Adipose tissue (tissue), 3 donors: ENCODE measurements at regions not wholly inside any gene's neighbourhood (a gene's known extent, or its start where the extent isn't known, plus 50 kb on each side); places are given as distances from the start of the nearest gene placed in this dataset.
"Not testable (repeated sequence)": the region's sequence is repeated elsewhere in the genome, so short reads cannot be mapped to it uniquely, and the experiment has no call there.

Source experiments
- H3K27ac ChIP-seq: one replicate; pipeline ENCODE4 v1.5.1; 2013; ENCODE audit warnings: low read depth, low read length
- WGBS, 3 donors: extraction: QIAGEN DNeasy Blood & Tissue Kit; methylation state at CpG; one replicate each; pipeline ENCODE4 v1.1.7; 2013; 5-methylcytosine and 5-hydroxymethylcytosine counted together
- donor health status: healthy with polysubstance abuse.
- donor health status: Bipolar disorder and iron deficiency.
- donor health status: healthy.

GRCh38 chr3:107117922-107118536 is 259.2 kb upstream of the CCDC54 start:
- H3K27ac ChIP-seq, result no peak overlapping the region
- WGBS, 3 donors, result 12 to 30% (median 13%) methylated on average over 10 of the region's 10 CpGs

DNA sequence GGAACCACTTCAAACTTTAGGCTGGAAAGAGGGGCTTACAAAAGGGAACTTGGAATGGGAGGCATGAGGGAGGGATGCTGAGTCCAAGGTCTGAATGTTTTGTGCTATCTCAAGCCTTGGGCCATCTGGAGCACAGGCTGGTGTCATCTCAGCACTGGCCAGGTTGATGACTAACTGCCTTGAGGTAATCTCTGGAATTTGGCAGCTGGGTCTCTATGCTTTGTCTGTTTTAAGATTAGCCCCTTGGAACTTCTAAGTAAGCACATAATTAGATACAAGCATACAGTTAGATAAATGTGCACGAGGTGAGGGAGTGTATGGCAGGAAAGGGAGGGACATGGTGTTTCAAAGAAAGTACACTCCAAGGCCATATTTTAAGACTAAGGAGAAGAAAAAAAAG is 252.4 kb upstream of the CCDC54 start:
- no peak overlapping the region for H3K27ac ChIP-seq
- 22 to 49% (median 22%) methylated on average over 1 of the region's 1 CpG for WGBS, 3 donors

- WGBS, 3 donors, result 6 to 25% (median 14%) methylated on average over 3 of the region's 3 CpGs
- no peak overlapping the region for H3K27ac ChIP-seq
These were observed 248.3 kb upstream of the CCDC54 start for GRCh38 chr3:107128946-107129345.

- WGBS, 3 donors, result 84 to 93% (median 92%) methylated on average over 6 of the region's 6 CpGs
- H3K27ac ChIP-seq, result no peak overlapping the region
These were observed 247.0 kb upstream of the CCDC54 start for GRCh38 chr3:107130089-107130700.

- no peak overlapping the region for H3K27ac ChIP-seq
- WGBS, 3 donors, result 88 to 94% (median 91%) methylated on average over 11 of the region's 11 CpGs
These were observed 244.6 kb upstream of the CCDC54 start for GRCh38 chr3:107132674-107133073.

DNA sequence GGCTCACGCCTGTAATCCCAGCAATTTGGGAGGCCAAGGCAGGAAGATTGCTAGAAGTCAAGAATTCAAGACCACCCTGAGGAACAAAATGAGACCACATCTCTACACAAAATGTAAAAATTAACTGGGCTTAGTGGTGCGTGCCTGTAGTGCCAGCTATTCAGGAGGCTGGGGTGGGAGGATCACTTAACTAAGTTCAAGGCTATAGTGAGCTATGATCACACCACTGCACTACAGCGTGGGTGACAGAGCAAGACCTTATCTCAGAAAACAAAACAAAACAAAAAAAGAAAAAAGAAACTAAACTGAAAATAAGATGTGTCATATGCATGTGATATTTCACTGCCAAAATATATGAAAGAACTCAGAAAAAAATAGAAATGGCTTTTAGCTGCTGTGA is 243.3 kb upstream of the CCDC54 start:
- WGBS, 3 donors, result 79 to 93% (median 90%) methylated on average over 3 of the region's 3 CpGs

GRCh38 chr3:107142171-107142570 is 235.1 kb upstream of the CCDC54 start:
- H3K27ac ChIP-seq, result no peak overlapping the region
- 93 to 95% (median 94%) methylated on average over 1 of the region's 1 CpG for WGBS, 3 donors

More for the DNA sequence above, 243.3 kb upstream of the CCDC54 start:
- no peak overlapping the region for H3K27ac ChIP-seq

DNA sequence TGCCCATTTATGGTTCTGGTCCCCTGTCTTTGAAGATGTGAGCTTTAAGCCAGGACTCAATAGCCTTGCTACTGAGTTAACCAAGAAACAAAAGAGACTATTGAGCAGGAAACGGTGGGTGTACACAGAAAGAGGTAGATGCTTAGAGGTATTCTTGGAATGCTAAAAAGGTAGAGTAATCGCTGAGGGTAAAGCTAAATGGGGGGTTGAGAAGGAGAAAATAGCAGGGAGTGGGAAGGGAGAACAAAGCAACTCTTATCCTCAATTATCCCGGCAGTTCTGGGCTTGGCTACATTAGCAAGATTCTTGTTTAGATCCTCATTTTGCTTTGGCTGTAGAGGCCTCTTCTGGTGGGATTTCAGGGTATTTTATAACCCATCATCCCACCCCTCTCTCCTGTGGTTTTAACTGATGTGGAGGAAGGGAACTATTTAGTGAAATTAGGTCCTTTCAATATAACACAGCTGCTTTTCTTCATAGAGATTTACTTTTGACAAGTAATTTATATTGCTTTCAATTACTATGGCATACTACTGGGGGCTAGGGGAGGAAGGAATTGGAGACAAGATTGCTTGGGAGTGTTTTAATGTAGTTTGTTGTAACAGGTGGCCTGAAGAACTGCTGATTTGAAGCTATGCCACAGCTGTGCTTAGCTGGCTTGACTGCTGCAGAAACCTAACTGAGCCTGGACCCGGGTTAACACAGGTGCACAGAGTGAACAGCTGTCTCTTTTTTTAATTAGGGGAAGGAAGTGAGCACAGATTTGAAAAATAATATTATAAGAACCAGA is 234.3 kb upstream of the CCDC54 start:
- no peak overlapping the region for H3K27ac ChIP-seq
- 20 to 46% (median 46%) methylated on average over 4 of the region's 4 CpGs for WGBS, 3 donors

DNA sequence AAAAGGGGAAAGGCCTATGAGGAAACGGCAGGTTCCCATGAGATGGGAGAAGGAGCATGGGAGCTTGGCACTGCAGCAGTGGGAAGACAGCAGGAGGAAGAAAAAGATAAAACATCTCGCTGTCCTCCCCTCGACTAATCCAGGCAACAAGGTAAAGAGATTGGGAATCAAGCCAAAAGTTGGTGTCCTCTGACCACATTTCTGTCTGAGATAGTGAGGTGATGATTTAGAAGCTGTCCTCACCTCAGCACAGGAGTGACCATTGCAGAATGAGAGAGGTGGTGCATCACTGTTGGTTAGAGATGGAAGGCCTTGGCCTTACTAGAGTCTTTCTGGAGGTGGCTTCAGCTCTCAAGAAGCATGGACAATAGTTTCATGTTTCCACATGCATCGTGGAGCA is 226.6 kb upstream of the CCDC54 start:
- 76 to 92% (median 90%) methylated on average over 4 of the region's 4 CpGs for WGBS, 3 donors
- H3K27ac ChIP-seq, result no peak overlapping the region

DNA sequence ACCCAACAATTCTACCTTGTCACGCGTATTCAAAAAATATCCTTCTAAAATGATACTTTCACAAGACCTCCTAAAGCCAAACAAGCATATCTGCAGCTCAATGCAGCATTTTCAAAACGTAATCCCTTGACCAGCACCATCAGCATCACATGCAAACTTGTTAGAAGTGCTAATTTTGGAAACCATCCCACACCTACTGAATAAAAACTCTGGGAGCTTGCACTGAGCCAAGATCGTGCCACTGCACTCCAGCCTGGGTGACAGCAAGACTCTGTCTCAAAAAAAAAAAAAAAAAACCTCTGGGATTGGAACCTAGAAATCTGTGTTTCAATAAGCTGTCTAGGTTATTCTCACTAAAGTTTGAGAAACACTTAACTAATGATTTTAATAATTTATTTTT is 223.3 kb upstream of the CCDC54 start:
- WGBS, 3 donors, result 74 to 84% (median 82%) methylated on average over 4 of the region's 4 CpGs
- H3K27ac ChIP-seq, result no peak overlapping the region

DNA sequence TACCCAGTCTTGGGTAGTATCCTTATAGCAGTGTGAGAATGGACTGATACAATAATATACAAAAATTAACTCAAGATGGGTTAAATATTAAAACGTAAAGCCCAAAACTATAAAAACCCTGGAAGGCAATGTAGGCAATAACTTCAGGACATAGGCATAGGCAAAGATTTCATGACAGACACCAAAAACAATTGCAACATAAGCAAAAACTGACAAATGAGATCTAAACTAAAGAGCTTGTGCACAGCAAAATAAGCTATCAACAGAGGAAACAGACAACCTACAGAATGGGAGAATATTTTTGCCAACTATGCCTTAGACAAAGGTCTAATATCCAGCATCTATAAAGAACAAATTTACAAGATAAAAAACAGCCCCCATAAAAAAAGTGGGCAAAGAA is 204.8 kb upstream of the CCDC54 start:
- H3K27ac ChIP-seq, result no peak overlapping the region
- 84 to 98% (median 93%) methylated on average over 1 of the region's 1 CpG for WGBS, 3 donors

DNA sequence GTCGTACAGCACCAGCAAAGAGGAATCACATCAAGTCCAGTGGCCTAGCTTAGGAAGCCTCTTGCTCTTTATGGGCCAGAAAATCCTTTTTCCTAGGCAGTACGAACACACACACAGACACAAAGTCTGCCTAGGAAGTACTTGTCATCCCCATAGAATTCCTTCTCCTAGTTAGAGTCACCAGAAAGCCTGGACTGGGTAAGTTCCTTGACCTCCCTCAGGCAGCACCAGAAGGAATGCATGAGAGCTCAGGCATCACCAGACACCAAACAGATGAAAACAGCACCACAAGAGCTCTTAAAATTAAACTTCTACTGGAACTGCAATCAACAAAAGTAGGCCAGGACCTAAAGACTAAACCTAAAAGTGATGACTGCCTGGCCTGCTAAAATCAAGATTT is 192.9 kb upstream of the CCDC54 start:
- WGBS, 3 donors, result 83 to 94% (median 92%) methylated on average over 2 of the region's 2 CpGs
- no peak overlapping the region for H3K27ac ChIP-seq

DNA sequence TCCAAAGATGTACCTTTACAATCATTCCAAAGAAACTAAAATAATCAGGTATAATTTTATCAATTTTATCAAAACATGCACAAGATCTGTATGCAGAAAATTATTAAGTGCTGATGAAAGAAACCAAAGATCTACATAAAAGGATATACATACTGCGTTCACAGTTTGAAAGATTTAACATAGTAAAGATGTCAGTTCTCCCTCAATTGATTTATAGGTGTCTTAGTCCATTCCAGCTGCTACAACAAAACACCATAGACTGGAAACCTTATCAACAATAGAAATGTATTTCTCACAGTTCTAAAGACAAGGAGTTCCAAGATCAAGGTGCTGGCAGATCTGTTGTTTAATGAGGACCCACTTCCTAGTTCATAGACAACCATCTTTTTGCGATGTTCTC is 189.0 kb upstream of the CCDC54 start:
- no peak overlapping the region for H3K27ac ChIP-seq
- WGBS, 3 donors, result 80 to 90% (median 86%) methylated on average over 2 of the region's 2 CpGs

GRCh38 chr3:107189158-107189791 is 188.0 kb upstream of the CCDC54 start:
- WGBS, 3 donors, result 84 to 96% (median 89%) methylated on average over 2 of the region's 2 CpGs
- H3K27ac ChIP-seq, result no peak overlapping the region

- no peak overlapping the region for H3K27ac ChIP-seq
- 78 to 89% (median 89%) methylated on average over 1 of the region's 1 CpG for WGBS, 3 donors
These were observed 184.1 kb upstream of the CCDC54 start for GRCh38 chr3:107193116-107193515.

DNA sequence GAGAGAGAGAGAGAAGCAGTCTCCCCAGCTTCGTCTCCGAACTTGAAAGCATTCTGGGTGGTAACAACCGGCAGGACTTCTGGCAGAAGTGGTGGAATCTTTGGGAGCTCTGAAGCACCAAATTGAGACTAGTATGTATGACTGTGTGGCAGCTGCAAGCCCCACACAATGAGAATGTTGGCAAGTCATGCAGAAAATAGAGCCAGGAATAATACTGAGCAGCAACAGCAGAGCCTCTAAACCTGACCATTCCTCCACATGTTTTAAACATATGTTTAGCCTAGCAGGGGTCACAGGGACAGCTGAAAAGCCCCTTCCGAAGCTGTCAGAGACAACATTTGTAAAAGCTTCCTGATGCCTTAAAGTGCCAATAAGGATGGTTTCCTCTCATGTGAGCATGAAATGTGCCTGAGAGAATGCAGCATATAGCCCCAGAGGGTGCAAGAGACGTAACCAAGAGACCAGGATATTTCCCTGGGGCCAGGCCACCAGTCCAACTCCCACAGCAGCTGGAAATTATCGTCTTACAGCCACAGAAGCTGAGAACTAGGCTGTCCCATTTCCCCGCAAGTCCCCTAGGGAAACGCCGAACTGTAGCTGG is 178.6 kb upstream of the CCDC54 start:
- 54 to 69% (median 66%) methylated on average over 9 of the region's 9 CpGs for WGBS, 3 donors
- H3K27ac ChIP-seq, result no peak overlapping the region

GRCh38 chr3:107201146-107201545 is 176.1 kb upstream of the CCDC54 start:
- H3K27ac ChIP-seq, result no peak overlapping the region
- 90 to 95% (median 94%) methylated on average over 1 of the region's 1 CpG for WGBS, 3 donors

DNA sequence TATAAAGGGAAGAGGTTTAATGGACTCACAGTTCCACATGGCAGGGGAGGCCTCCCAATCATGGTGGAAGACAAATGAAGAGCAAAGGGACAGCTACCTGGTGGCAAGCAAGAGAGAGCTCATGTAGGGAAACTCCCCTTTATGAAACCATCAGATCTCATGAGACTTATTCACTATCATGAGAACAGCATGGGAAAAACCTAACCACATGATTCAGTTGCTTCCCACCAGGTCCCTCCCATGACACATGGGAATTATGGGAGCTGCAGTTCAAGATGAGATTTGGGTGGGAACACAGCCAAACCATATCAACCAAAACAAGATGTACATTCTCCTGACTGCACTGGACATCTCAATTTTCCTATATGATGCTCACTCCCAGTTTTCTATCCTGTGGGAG is 174.4 kb upstream of the CCDC54 start:
- H3K27ac ChIP-seq, result not testable (repeated sequence)

DNA sequence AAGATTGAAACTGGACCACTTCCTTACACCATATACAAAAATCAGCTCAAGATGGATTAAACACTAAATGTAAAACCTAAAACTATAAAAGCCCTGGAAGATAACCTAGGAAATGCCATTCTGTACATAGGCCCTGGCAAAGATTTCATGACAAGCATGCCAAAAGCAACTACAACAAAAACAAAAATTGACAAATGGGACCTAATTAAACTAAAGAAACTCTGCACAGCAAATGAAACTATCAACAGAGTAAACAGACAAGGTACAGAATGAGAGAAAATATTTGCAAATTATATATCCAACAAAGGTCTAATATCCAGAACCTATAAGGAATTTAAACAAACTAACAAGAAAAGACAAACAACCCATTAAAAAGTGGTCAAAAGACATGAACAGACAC is 173.1 kb upstream of the CCDC54 start:
- H3K27ac ChIP-seq, result no peak overlapping the region
